ENCODE measurements at regions not wholly inside any gene's neighbourhood (a gene's known extent, or its start where the extent isn't known, plus 50 kb on each side); places are given as distances from the start of the nearest gene placed in this dataset.

GRCh38 chr3:66581256-66581655, 80.4 kb upstream of the LRIG1 start:
- no peak for DNase-seq (ENCODE audit: low read depth)
- TF ChIP-seq CTCF (conservative IDR thresholded peaks at IDR 0.05; ENCODE audit: low read length) = no peak

GRCh38 chr3:66582721-66583423, 82.0 kb upstream of the LRIG1 start:
- no peak for TF ChIP-seq CTCF (conservative IDR thresholded peaks at IDR 0.05; ENCODE audit: low read length)
- DNase-seq (ENCODE audit: low read depth) = peak; percentile 81
- H3K4me3 ChIP-seq (ENCODE audit: low read length) = no peak overlapping the region

More at GRCh38 chr3:66581256-66581655, 80.4 kb upstream of the LRIG1 start:
- no peak overlapping the region for H3K4me3 ChIP-seq (ENCODE audit: low read length)

- no peak for TF ChIP-seq CTCF (conservative IDR thresholded peaks at IDR 0.05; ENCODE audit: low read length)
- DNase-seq (ENCODE audit: low read depth) = no peak
Observed at GRCh38 chr3:66583424-66584040, 82.7 kb upstream of the LRIG1 start.

GRCh38 chr3:66585520-66586095, 84.8 kb upstream of the LRIG1 start:
- TF ChIP-seq CTCF (conservative IDR thresholded peaks at IDR 0.05; ENCODE audit: low read length) = no peak
- no peak for DNase-seq (ENCODE audit: low read depth)
- no peak overlapping the region for H3K4me3 ChIP-seq (ENCODE audit: low read length)

More at GRCh38 chr3:66583424-66584040, 82.7 kb upstream of the LRIG1 start:
- H3K4me3 ChIP-seq (ENCODE audit: low read length) = no peak overlapping the region

- DNase-seq (ENCODE audit: low read depth) = no peak
- H3K4me3 ChIP-seq (ENCODE audit: low read length) = no peak overlapping the region
- TF ChIP-seq CTCF (conservative IDR thresholded peaks at IDR 0.05; ENCODE audit: low read length) = no peak
Observed at GRCh38 chr3:66586853-66587252, 86.0 kb upstream of the LRIG1 start.

GRCh38 chr3:66588340-66588847, 87.6 kb upstream of the LRIG1 start:
- H3K4me3 ChIP-seq (ENCODE audit: low read length) = no peak overlapping the region
- no peak for TF ChIP-seq CTCF (conservative IDR thresholded peaks at IDR 0.05; ENCODE audit: low read length)
- no peak for DNase-seq (ENCODE audit: low read depth)
